PC-9 (cell line): ENCODE measurements at regions not wholly inside any gene's neighbourhood (a gene's known extent, or its start where the extent isn't known, plus 50 kb on each side); places are given as distances from the start of the nearest gene placed in this dataset.

Experiments used
- BruUV-seq: library from RNA; stranded (reverse); fragments of 400-500 nt; replicated peaks from 2 replicates; lab custom pipeline; 2021; lab: Mats Ljungman, UMichigan
- CTCF ChIA-PET: fragments of 300-600 bp; sonication (Branson Sonifier 250); formaldehyde crosslinking; loops from one replicate; lab custom pipeline; 2022; ENCODE audit warnings: antibody characterized with exemption; lab: Charles Lee
- POLR2A ChIA-PET: fragments of 300-600 bp; sonication (Branson Sonifier 250); formaldehyde crosslinking; loops from one replicate; lab custom pipeline; 2022; ENCODE audit warnings: antibody characterized with exemption; ENCODE audit not compliant: unreplicated experiment; lab: Charles Lee
- DNase-seq, 2 experiments: peaks; one replicate each; pipeline versions ENCODE4 v3.0.0 to v3.0.0-alpha.2; 2015 to 2022; ENCODE audit warnings: mixed read lengths in 1 of 2
- H2AFZ ChIP-seq: fragments of 200-600 bp; sonication (generic); 2 replicates; pipeline ENCODE4 v1.8.1; 2017; ENCODE audit warnings: antibody characterized with exemption
- H3F3A ChIP-seq: fragments of 200-600 bp; sonication (generic); 2 replicates; pipeline ENCODE4 v1.8.1; 2017; ENCODE audit warnings: antibody characterized with exemption, mild to moderate bottlenecking, low read depth; ENCODE audit not compliant: insufficient read depth
- H3K27ac ChIP-seq: fragments of 200-600 bp; sonication (generic); 2 replicates; pipeline ENCODE4 v1.6.1; 2016; ENCODE audit warnings: mixed run types
- H3K27me3 ChIP-seq: fragments of 200-600 bp; sonication (generic); 2 replicates; pipeline ENCODE4 v1.6.1; 2016; ENCODE audit warnings: low read depth, mixed run types; ENCODE audit not compliant: insufficient read depth
- H3K36me3 ChIP-seq: fragments of 200-600 bp; sonication (generic); 2 replicates; pipeline ENCODE4 v1.6.1; 2016; ENCODE audit warnings: low read depth, mixed run types
- H3K4me1 ChIP-seq: fragments of 200-600 bp; sonication (generic); replicated peaks from 2 replicates; pipeline ENCODE4 v1.6.1; 2016; ENCODE audit warnings: mixed run types; ENCODE audit not compliant: insufficient read depth
- H3K4me2 ChIP-seq: fragments of 200-600 bp; sonication (generic); 2 replicates; pipeline ENCODE4 v1.6.1; 2017; ENCODE audit warnings: mixed run types
- H3K4me3 ChIP-seq: fragments of 200-600 bp; sonication (generic); 2 replicates; pipeline ENCODE4 v1.6.1; 2016; ENCODE audit warnings: mixed run types
- H3K79me2 ChIP-seq: fragments of 200-600 bp; sonication (generic); 2 replicates; pipeline ENCODE4 v1.6.1; 2017; ENCODE audit warnings: low read depth, mixed run types
- H3K9me2 ChIP-seq: fragments of 200-600 bp; sonication (generic); 2 replicates; pipeline ENCODE4 v1.8.1; 2017; ENCODE audit warnings: mild to moderate bottlenecking; ENCODE audit not compliant: insufficient read depth
- H3K9me3 ChIP-seq: fragments of 200-600 bp; sonication (generic); 2 replicates; pipeline ENCODE4 v1.8.1; 2016; ENCODE audit warnings: low read depth; ENCODE audit not compliant: insufficient read depth
- H4K20me1 ChIP-seq: fragments of 200-600 bp; sonication (generic); 2 replicates; pipeline ENCODE4 v1.8.1; 2017; ENCODE audit not compliant: insufficient read depth
- CTCF ChIP-seq: fragments of 200-600 bp; sonication (generic); conservative IDR thresholded peaks from 2 replicates; pipeline ENCODE4 v1.6.1; 2017; ENCODE audit warnings: mixed run types, antibody characterized with exemption, mild to moderate bottlenecking, moderate library complexity
- EZH2 ChIP-seq: fragments of 200-600 bp; sonication (generic); IDR thresholded peaks from 2 replicates; pipeline ENCODE4 v1.8.0; 2017; ENCODE audit warnings: antibody characterized with exemption, low read depth
- intact Hi-C: fragments of 100-400 bp; cut with micrococcal nuclease; formaldehyde crosslinking; loops from one replicate; pipeline ENCODE4 v1.10.0; 2022; ENCODE audit not compliant: unreplicated experiment

- Histone ChIP-seq H2AFZ (no peak overlapping the region), H3F3A (no peaks in the 10 kb centered on the region), H4K20me1 (no peaks in the 10 kb centered on the region), H3K4me3 (no peak overlapping the region), H3K27ac (no peak overlapping the region), H3K36me3 (no peaks in the 10 kb centered on the region), H3K4me1 (no peaks in the 10 kb centered on the region), H3K79me2 (no peaks in the 10 kb centered on the region), H3K9me3 (no peaks in the 10 kb centered on the region; the same call in 1 of the 2 replicates), H3K4me2 (no peak overlapping the region), H3K9me2 (no peaks in the 10 kb centered on the region), H3K27me3 (no peaks in the 10 kb centered on the region)
- ChIA-PET POLR2A (no interaction called here), CTCF (no interaction called here)
- DNase-seq = no peak
- TF ChIP-seq EZH2 (no peak), CTCF (no peak)
- BruUV-seq = no TSS peak
- intact Hi-C loops = no loop called here
Observed at GRCh38 chr1:82284213-82284612, 483.5 kb downstream of the ADGRL2 start.

GRCh38 chr1:82279241-82279640, 478.5 kb downstream of the ADGRL2 start:
- Histone ChIP-seq H3K9me3 (no peaks in the 10 kb centered on the region), H3K4me3 (no peak overlapping the region), H3K36me3 (no peaks in the 10 kb centered on the region), H3K9me2 (no peaks in the 10 kb centered on the region), H3K79me2 (no peaks in the 10 kb centered on the region), H3K27me3 (no peaks in the 10 kb centered on the region), H3K4me2 (no peak overlapping the region), H3K4me1 (no peaks in the 10 kb centered on the region), H3F3A (no peaks in the 10 kb centered on the region), H4K20me1 (no peaks in the 10 kb centered on the region), H3K27ac (no peak overlapping the region), H2AFZ (no peak overlapping the region)
- ChIA-PET CTCF (no interaction called here), POLR2A (no interaction called here)
- intact Hi-C loops = no loop called here
- no peak for DNase-seq
- TF ChIP-seq EZH2 (no peak), CTCF (no peak)
- no TSS peak for BruUV-seq

- no peaks in the 10 kb centered on the region for H4K20me1 ChIP-seq
- ChIA-PET CTCF (no interaction called here), POLR2A (no interaction called here)
- H3K27me3 ChIP-seq = no peaks in the 10 kb centered on the region
- no peaks in the 10 kb centered on the region for H3K4me1 ChIP-seq
- no peaks in the 10 kb centered on the region for H3F3A ChIP-seq
- H3K4me2 ChIP-seq = no peak overlapping the region
- no peaks in the 10 kb centered on the region for H3K79me2 ChIP-seq
- no peak overlapping the region for H3K4me3 ChIP-seq
- DNase-seq = no peak
- BruUV-seq = no TSS peak
- H3K27ac ChIP-seq = no peak overlapping the region
- no peak overlapping the region for H2AFZ ChIP-seq
- intact Hi-C loops = no loop called here
- TF ChIP-seq EZH2 (no peak), CTCF (no peak)
- H3K9me2 ChIP-seq = no peaks in the 10 kb centered on the region
- no peaks in the 10 kb centered on the region for H3K9me3 ChIP-seq
- no peaks in the 10 kb centered on the region for H3K36me3 ChIP-seq
Observed at GRCh38 chr1:82273816-82274215, 473.1 kb downstream of the ADGRL2 start.
